Vagina (tissue), 2 donors: ENCODE measurements at regions not wholly inside any gene's neighbourhood (a gene's known extent, or its start where the extent isn't known, plus 50 kb on each side); places are given as distances from the start of the nearest gene placed in this dataset.
A peak's percentile ranks its signal among the peaks of the same experiment; 100 is the strongest.

Source experiments
- DNase-seq, 2 donors: peaks; one replicate each; pipeline ENCODE4 v3.0.0-alpha.2; 2017; ENCODE audit errors: extremely low spot score in 2 of 2
- H3K27ac ChIP-seq: fragments of 200-600 bp; sonication (generic); one replicate; pipeline ENCODE4 v1.5.1; 2019
- H3K27me3 ChIP-seq: fragments of 200-600 bp; sonication (generic); one replicate; pipeline ENCODE4 v1.5.1; 2019
- H3K36me3 ChIP-seq, 2 donors: fragments of 200-600 bp; sonication (generic); one replicate each; pipeline ENCODE4 v1.5.1; 2017 to 2019
- H3K4me1 ChIP-seq: fragments of 200-600 bp; sonication (generic); one replicate; pipeline ENCODE4 v1.5.1; 2019
- H3K4me3 ChIP-seq, 2 donors: fragments of 200-600 bp; sonication (generic); 1 replicate in 1 of 2; 2 replicates in 1 of 2; pipeline ENCODE4 v1.5.1; 2016 to 2019
- H3K9me3 ChIP-seq: fragments of 200-600 bp; sonication (generic); one replicate; pipeline ENCODE4 v1.5.1; 2019
- POLR2A ChIP-seq, 2 donors: fragments of 450-650 bp; IDR thresholded peaks; one replicate each; pipeline ENCODE4 v1.6.1; 2017; ENCODE audit warnings: antibody characterized with exemption in 2 of 2, mild to moderate bottlenecking in 2 of 2, moderate library complexity in 2 of 2
- POLR2AphosphoS5 ChIP-seq, 2 donors: sonication (generic); formaldehyde crosslinking; IDR thresholded peaks; one replicate each; pipeline ENCODE4 v1.9.0; 2017; ENCODE audit warnings: antibody characterized with exemption in 2 of 2, mild to moderate bottlenecking in 2 of 2, low read depth in 1 of 2; ENCODE audit not compliant: insufficient read depth in 1 of 2
- intact Hi-C: fragments of 100-400 bp; cut with DNase I; formaldehyde crosslinking; loops from one replicate; pipeline ENCODE4 v1.15.1; 2023
- TF ChIP-seq, protein P1 (sequence below), 3 experiments: fragments of 450-650 bp in 2 of 3; fragments of 200-600 bp in 1 of 3; sonication (generic) in 1 of 3; IDR thresholded peaks; one replicate each; pipeline ENCODE4 v1.5.1; 2017 to 2019; ENCODE audit warnings: antibody characterized with exemption in 3 of 3, mild to moderate bottlenecking in 2 of 3, moderate library complexity in 2 of 3

GRCh38 chr16:80025236-80025635 is 424.7 kb upstream of the MAF start:
- peak overlapping the region; percentile 2 for H3K27ac ChIP-seq
- intact Hi-C loops, result no loop called here
- H3K9me3 ChIP-seq, result no peaks in the 10 kb centered on the region

GRCh38 chr16:80024443-80024842 is 423.9 kb upstream of the MAF start:
- intact Hi-C loops, result no loop called here

More at GRCh38 chr16:80025236-80025635, 424.7 kb upstream of the MAF start:
- Histone ChIP-seq H3K36me3 (no peaks in the 10 kb centered on the region), H3K4me3 (no peak overlapping the region), H3K27me3 (no peaks in the 10 kb centered on the region), H3K4me1 (peaks cover 41% of the 10 kb centered on the region)
- no peak for TF ChIP-seq POLR2A (IDR thresholded peaks at IDR 0.05)
- TF ChIP-seq, protein P1, sequence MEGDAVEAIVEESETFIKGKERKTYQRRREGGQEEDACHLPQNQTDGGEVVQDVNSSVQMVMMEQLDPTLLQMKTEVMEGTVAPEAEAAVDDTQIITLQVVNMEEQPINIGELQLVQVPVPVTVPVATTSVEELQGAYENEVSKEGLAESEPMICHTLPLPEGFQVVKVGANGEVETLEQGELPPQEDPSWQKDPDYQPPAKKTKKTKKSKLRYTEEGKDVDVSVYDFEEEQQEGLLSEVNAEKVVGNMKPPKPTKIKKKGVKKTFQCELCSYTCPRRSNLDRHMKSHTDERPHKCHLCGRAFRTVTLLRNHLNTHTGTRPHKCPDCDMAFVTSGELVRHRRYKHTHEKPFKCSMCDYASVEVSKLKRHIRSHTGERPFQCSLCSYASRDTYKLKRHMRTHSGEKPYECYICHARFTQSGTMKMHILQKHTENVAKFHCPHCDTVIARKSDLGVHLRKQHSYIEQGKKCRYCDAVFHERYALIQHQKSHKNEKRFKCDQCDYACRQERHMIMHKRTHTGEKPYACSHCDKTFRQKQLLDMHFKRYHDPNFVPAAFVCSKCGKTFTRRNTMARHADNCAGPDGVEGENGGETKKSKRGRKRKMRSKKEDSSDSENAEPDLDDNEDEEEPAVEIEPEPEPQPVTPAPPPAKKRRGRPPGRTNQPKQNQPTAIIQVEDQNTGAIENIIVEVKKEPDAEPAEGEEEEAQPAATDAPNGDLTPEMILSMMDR (IDR thresholded peaks at IDR 0.05), result no peak
- TF ChIP-seq POLR2AphosphoS5 (IDR thresholded peaks at IDR 0.05; ENCODE audit: insufficient read depth in 1 of 2, low read depth in 1 of 2), result no peak
- DNase-seq, result no peak

DNA sequence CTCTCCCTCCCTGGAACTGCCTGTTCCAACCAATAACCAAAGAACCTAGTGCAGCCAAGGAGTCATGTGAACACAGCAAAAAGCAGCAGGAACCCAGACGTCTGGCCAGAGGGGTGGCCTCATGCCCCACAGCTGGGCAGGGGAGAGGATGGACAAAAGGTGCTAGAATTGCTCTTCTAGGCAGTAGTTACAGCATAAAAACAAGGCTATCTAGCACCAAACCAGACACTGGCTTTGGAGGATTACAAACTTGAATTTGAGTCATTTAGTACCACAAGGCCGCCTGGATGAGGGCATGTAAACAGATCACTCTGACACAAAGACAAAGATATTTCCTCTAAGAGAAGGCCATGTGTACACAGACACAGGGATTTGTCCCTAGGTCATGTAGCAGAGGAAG is 423.3 kb upstream of the MAF start:
- H3K27me3 ChIP-seq, result no peaks in the 10 kb centered on the region
- H3K4me1 ChIP-seq, result peaks cover 41% of the 10 kb centered on the region
- intact Hi-C loops, result no loop called here
- no peak overlapping the region for H3K27ac ChIP-seq
- TF ChIP-seq POLR2A (IDR thresholded peaks at IDR 0.05), result no peak
- TF ChIP-seq POLR2AphosphoS5 (IDR thresholded peaks at IDR 0.05; ENCODE audit: insufficient read depth in 1 of 2, low read depth in 1 of 2), result no peak
- TF ChIP-seq, protein P1 (IDR thresholded peaks at IDR 0.05), result no peak
- DNase-seq, result no peak
- no peak overlapping the region for H3K4me3 ChIP-seq
- no peaks in the 10 kb centered on the region for H3K36me3 ChIP-seq
- H3K9me3 ChIP-seq, result no peaks in the 10 kb centered on the region

More at GRCh38 chr16:80024443-80024842, 423.9 kb upstream of the MAF start:
- DNase-seq, result no peak
- H3K4me3 ChIP-seq, result no peak overlapping the region
- H3K4me1 ChIP-seq, result peaks cover 41% of the 10 kb centered on the region
- TF ChIP-seq, protein P1 (IDR thresholded peaks at IDR 0.05), result no peak
- TF ChIP-seq POLR2AphosphoS5 (IDR thresholded peaks at IDR 0.05; ENCODE audit: insufficient read depth in 1 of 2, low read depth in 1 of 2) (no peak), POLR2A (IDR thresholded peaks at IDR 0.05) (no peak)
- peak overlapping the region; percentile 2 for H3K27ac ChIP-seq
- H3K9me3 ChIP-seq, result no peaks in the 10 kb centered on the region
- H3K36me3 ChIP-seq, result no peaks in the 10 kb centered on the region
- no peaks in the 10 kb centered on the region for H3K27me3 ChIP-seq

GRCh38 chr16:80019395-80019794 is 418.9 kb upstream of the MAF start:
- no peak overlapping the region for H3K4me3 ChIP-seq

GRCh38 chr16:80018466-80018865 is 417.9 kb upstream of the MAF start:
- no peaks in the 10 kb centered on the region for H3K36me3 ChIP-seq
- H3K27me3 ChIP-seq, result no peaks in the 10 kb centered on the region
- H3K4me3 ChIP-seq, result no peak overlapping the region
- TF ChIP-seq, protein P1 (IDR thresholded peaks at IDR 0.05), result no peak
- no peak for DNase-seq
- H3K9me3 ChIP-seq, result no peaks in the 10 kb centered on the region
- peaks cover 4% of the 10 kb centered on the region for H3K4me1 ChIP-seq
- intact Hi-C loops, result no loop called here
- no peak overlapping the region for H3K27ac ChIP-seq

More at GRCh38 chr16:80019395-80019794, 418.9 kb upstream of the MAF start:
- Histone ChIP-seq H3K36me3 (no peaks in the 10 kb centered on the region), H3K27me3 (no peaks in the 10 kb centered on the region), H3K4me1 (peaks cover 14% of the 10 kb centered on the region), H3K27ac (no peak overlapping the region), H3K9me3 (no peaks in the 10 kb centered on the region)
- DNase-seq, result no peak
- intact Hi-C loops, result no loop called here
- TF ChIP-seq POLR2AphosphoS5 (IDR thresholded peaks at IDR 0.05; ENCODE audit: insufficient read depth in 1 of 2, low read depth in 1 of 2) (no peak), POLR2A (IDR thresholded peaks at IDR 0.05) (no peak)
- TF ChIP-seq, protein P1 (IDR thresholded peaks at IDR 0.05), result no peak
